DMS114 treated with DMSO at 0.1 percent for 48 hours (cell line): ENCODE measurements at regions not wholly inside any gene's neighbourhood (a gene's known extent, or its start where the extent isn't known, plus 50 kb on each side); places are given as distances from the start of the nearest gene placed in this dataset.

Experiments
- DNase-seq: peaks from one replicate; lab custom pipeline; 2025; ENCODE audit not compliant: unreplicated experiment; lab: John Stamatoyannopoulos, UW

- no peak for DNase-seq
These were observed 915.3 kb upstream of the SLITRK6 start for GRCh38 chr13:86714495-86714894.

- no peak for DNase-seq
These were observed 925.9 kb upstream of the SLITRK6 start for GRCh38 chr13:86725105-86725504.

GRCh38 chr13:86729206-86729605 is 930.0 kb upstream of the SLITRK6 start:
- DNase-seq: no peak

- no peak for DNase-seq
These were observed 932.8 kb upstream of the SLITRK6 start for GRCh38 chr13:86731987-86732386.

GRCh38 chr13:86737334-86737932 is 933.7 kb upstream of the SLITRK5 start:
- DNase-seq: no peak

- DNase-seq: no peak
These were observed 929.3 kb upstream of the SLITRK5 start for GRCh38 chr13:86741762-86742285.

GRCh38 chr13:86757236-86757978 is 913.8 kb upstream of the SLITRK5 start:
- no peak for DNase-seq

- no peak for DNase-seq
These were observed 913.1 kb upstream of the SLITRK5 start for GRCh38 chr13:86758116-86758515.

- DNase-seq: no peak
These were observed 910.6 kb upstream of the SLITRK5 start for GRCh38 chr13:86760620-86761019.

- no peak for DNase-seq
These were observed 905.7 kb upstream of the SLITRK5 start for GRCh38 chr13:86765462-86765861.

GRCh38 chr13:86788616-86789015 is 882.6 kb upstream of the SLITRK5 start:
- no peak for DNase-seq

GRCh38 chr13:86792153-86792651 is 879.0 kb upstream of the SLITRK5 start:
- DNase-seq: no peak

- DNase-seq: no peak
These were observed 875.3 kb upstream of the SLITRK5 start for GRCh38 chr13:86795858-86796257.

GRCh38 chr13:86810361-86810760 is 860.8 kb upstream of the SLITRK5 start:
- DNase-seq: no peak

- no peak for DNase-seq
These were observed 858.0 kb upstream of the SLITRK5 start for GRCh38 chr13:86813198-86813597.

GRCh38 chr13:86825410-86825809 is 845.8 kb upstream of the SLITRK5 start:
- no peak for DNase-seq

GRCh38 chr13:86826232-86826631 is 844.9 kb upstream of the SLITRK5 start:
- no peak for DNase-seq

GRCh38 chr13:86830046-86830445 is 841.1 kb upstream of the SLITRK5 start:
- DNase-seq: no peak

- no peak for DNase-seq
These were observed 840.1 kb upstream of the SLITRK5 start for GRCh38 chr13:86831084-86831483.

- DNase-seq: no peak
These were observed 832.6 kb upstream of the SLITRK5 start for GRCh38 chr13:86838411-86839120.

GRCh38 chr13:86839221-86839620 is 832.0 kb upstream of the SLITRK5 start:
- no peak for DNase-seq
